ENCODE measurements at regions not wholly inside any gene's neighbourhood (a gene's known extent, or its start where the extent isn't known, plus 50 kb on each side); places are given as distances from the start of the nearest gene placed in this dataset.

GRCh38 chr11:104219096-104219495 lies 55.1 kb upstream of the PDGFD start:
- TF ChIP-seq CTCF (conservative IDR thresholded peaks at IDR 0.05; ENCODE audit: control insufficient read depth, insufficient read depth, low read depth, low read length) = no peak
- DNase-seq (ENCODE audit: low read depth) = peak; percentile 19
- no peak overlapping the region for H3K4me3 ChIP-seq (ENCODE audit: control insufficient read depth, low read depth, low read length)

- TF ChIP-seq CTCF (conservative IDR thresholded peaks at IDR 0.05; ENCODE audit: control insufficient read depth, insufficient read depth, low read depth, low read length) = no peak
- no peak overlapping the region for H3K4me3 ChIP-seq (ENCODE audit: control insufficient read depth, low read depth, low read length)
- DNase-seq (ENCODE audit: low read depth) = no peak
Measured at GRCh38 chr11:104214517-104214916, 50.6 kb upstream of the PDGFD start.

All from fibroblast of mammary gland (primary cell).